HG03108 (cell line): ENCODE measurements at regions not wholly inside any gene's neighbourhood (a gene's known extent, or its start where the extent isn't known, plus 50 kb on each side); places are given as distances from the start of the nearest gene placed in this dataset.

Experiments
- ATAC-seq: cut with Tn5 transposase; IDR thresholded peaks from one replicate; pipeline ENCODE4 v1.9.1; 2021; ENCODE audit warnings: moderate library complexity; ENCODE audit not compliant: unreplicated experiment

DNA sequence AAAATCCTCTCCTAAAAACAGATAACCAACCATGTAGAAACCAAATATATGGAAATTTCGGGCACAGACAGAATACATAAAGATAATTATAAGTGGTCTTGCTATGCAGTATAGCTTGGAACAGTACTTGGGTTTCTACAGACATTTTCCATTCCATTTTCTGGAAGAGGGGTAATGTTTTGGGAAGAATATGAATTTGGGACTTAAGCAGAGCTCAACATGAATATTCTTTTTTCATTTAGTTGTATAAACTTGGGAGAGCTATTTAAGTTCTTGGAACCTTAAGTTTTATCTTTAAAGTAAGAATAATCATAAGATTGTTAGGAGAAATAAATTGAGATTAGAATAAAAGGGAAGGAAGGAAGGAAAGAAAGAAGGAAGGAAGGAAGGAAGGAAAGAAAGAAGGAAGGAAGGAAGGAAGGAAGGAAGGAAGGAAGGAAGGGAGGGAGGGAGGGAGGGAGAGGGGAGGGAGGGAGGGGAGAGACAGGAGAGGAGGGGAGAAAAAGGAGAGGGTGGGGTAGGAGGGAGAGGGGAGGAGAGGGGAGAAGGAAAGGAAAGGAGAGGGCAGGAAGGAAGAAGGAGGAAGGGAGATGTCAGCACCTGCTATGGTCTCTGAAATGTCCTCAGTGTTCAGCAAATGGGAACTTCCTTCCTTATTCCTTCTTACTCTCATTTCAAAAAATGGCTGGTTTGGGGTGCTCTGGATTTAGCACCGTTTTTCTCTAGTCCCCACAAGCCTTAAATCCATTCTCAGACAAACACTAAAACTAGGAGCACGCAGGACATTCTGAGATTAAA lies 248.3 kb downstream of the LY86 start:
- ATAC-seq: no peak

DNA sequence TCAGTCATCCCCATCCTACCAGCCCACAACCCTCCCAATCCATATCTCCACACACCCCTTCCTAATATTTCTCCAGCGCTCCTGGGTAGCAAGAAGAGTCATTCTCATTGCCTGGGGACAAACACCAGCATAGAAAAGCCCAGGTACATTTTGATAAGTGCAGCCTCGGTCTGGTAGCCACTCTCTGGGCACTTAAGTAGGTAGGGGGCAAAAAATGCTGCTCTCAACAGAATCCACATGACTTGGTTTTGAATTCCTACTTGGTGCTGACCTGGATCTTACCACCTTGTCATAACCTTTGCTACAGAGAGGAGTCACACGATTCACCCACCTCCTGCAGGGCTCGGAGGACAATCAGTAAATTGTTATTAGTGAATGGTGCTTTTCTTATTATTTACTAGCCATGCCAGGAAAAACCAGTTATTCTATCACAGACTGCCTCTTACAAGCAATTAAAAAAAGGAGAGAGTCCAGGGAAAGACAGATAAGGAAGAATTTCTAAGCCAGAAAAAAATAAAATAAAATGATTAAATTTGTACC lies 249.1 kb downstream of the LY86 start:
- no peak for ATAC-seq

DNA sequence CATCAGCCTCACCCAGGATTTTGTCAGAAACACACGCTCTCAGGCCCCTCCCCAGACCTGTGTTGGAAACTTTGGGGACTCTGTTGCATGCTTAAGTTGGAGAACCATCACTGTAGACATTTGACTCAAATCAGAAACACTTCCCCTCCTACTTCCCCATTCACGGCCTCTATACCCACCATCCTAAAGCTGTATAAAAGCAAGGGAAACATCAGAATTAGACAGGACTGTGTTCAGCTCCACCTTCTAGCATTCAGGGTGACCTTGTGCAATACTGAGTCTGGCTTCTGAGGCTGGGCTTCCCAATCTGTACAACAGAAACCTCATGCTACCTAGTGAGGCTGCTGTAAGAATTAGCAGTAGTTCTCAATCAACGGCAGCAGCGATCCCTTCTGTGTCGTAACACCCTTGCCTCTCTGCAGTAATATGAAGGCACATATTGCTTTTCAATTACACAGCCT lies 252.3 kb downstream of the LY86 start:
- peak; percentile 66 for ATAC-seq

GRCh38 chr6:6841571-6841970 lies 253.1 kb downstream of the LY86 start:
- ATAC-seq: no peak

GRCh38 chr6:6842291-6842690 lies 253.8 kb downstream of the LY86 start:
- ATAC-seq: no peak

DNA sequence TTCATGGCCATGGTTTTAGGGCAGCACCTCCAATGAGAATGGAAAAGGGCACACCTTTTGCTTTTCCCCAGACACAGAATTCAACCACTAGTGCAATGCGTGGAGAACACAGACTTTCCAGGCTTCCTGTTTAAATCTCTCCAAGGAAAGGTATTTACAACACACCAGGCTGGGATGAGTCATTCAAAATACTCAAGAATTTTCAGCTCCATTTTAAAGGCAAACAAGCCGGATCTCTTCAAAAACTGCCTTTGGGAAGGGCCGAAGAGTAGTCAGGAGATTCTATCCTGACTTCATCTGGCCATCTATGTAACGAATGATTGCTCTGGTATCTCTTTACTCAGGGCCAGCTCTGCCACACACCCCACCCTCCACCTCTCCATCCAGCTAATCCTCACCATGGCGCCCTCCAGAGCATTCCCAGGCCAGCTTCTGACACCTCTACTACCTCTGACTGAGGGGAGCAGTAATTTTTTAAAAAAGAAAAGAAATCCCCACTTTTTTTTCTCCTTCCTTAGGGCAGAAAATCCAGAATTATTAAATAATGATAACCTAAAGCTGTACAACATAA lies 254.6 kb downstream of the LY86 start:
- ATAC-seq: no peak

GRCh38 chr6:6843777-6844176 lies 255.3 kb downstream of the LY86 start:
- no peak for ATAC-seq

DNA sequence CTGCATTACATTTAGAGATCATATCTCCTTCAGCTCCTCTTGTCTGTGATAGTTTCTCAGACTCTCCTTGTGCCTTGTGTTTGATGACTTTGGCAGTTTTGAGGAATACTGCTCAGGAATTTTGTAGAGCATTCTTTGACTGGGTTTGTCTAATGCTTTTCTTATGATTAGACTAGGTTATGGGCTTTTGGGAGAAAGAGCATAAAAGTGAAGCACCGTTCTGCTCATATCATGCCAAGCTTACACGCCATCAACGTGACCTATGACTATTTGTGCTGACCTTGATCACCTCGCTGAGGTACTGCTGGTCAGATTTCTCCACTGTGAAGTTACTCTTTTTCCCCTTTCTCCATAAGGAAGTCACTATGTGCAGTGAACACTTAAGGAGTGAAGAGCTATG lies 256.0 kb downstream of the LY86 start:
- no peak for ATAC-seq

- ATAC-seq: no peak
Observed at GRCh38 chr6:6845603-6846002, 257.1 kb downstream of the LY86 start.

DNA sequence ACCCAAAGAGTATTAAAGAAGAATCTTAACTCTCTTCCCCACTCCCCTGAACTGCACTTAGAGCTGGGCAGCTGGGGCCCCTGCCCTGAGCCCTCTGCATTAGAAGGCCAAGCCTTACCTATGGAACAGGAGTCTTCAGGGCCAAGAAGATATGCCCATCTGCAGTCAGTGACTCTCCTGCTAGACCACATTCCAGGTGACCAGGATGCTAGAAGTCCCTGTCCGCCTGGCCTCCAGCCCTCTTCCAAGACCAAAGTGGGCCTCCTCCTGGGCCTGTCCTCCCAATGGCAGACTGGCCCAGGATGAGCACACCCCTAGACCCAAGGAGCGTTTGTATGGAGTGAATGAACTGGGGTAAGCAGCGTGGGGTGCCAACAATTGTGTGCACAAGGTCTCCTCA lies 259.1 kb downstream of the LY86 start:
- no peak for ATAC-seq

GRCh38 chr6:6851059-6851948 lies 256.5 kb upstream of the RREB1 start:
- no peak for ATAC-seq

GRCh38 chr6:6851949-6852261 lies 255.9 kb upstream of the RREB1 start:
- no peak for ATAC-seq

- ATAC-seq: peak; percentile 76
Observed at GRCh38 chr6:6856538-6857523, 250.9 kb upstream of the RREB1 start.

GRCh38 chr6:6857528-6857927 lies 250.2 kb upstream of the RREB1 start:
- ATAC-seq: no peak

DNA sequence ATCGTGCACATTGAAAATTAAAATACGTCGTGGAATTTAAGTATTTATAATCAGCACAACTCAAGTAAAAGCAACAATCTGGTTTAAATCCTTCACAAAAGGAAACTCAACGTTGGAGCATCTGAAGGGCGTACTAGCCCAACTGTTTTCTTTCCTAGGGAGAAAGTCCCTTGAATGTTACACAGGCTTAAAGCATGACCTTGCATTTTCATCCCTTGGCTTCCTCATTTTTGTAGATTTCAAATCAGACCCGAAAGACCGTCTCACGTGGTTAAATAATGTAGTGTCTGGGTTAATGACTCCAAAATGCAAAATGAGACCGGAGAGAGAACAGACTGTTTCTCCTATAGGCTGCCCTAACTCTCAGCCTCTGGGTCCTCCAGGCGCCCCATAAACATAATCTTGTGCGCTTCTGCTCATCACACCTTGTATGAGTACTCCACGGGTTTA lies 249.2 kb upstream of the RREB1 start:
- ATAC-seq: no peak

DNA sequence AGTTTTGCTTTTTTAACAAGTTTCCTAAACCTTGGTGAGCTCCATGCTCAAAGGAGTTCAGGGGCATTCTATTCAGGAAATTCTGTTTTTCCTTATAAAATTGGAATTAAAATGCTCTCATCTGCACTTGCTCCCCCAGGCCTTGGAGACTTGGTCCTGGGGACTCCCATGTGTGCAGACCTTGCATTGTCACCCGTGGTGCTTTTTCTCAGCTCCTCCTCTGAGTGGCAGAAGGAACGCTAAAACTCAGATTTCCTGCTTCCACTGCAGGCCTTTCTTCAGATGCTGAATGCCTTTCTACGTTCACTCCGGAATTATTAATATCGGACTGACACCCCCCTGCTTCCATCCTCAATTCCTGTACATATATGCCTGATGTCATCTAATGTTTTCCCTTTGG lies 248.7 kb upstream of the RREB1 start:
- ATAC-seq: no peak

DNA sequence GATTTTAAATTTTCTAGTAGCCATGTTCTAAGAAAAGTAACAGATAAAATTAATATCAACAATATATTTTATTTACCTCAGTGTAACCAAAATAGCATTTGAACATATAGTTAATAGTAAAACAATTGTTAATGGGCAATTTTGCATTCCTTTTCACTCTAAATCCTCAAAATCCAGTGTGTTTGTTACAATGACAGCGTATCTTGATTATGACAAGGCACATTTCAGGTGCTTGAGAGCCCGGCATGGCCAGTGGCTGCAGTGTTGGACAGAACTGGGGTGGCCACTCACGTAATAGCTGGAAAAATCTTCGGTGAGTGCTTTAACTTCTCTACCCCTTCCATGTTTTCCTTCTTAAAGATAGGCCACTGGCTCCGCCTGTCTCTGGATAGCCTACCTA lies 248.0 kb upstream of the RREB1 start:
- ATAC-seq: no peak

GRCh38 chr6:6860863-6861262 lies 246.9 kb upstream of the RREB1 start:
- no peak for ATAC-seq

- no peak for ATAC-seq
Observed at GRCh38 chr6:6861351-6861894, 246.3 kb upstream of the RREB1 start.

GRCh38 chr6:6861995-6862394 lies 245.8 kb upstream of the RREB1 start:
- no peak for ATAC-seq
